H1 (cell line): ENCODE measurements at regions not wholly inside any gene's neighbourhood (a gene's known extent, or its start where the extent isn't known, plus 50 kb on each side); places are given as distances from the start of the nearest gene placed in this dataset.

Source experiments
- ASH2L ChIP-seq: fragments of 200-600, 300-600 bp; sonication (generic); IDR thresholded peaks from one replicate; pipeline ENCODE4 v1.7.1; 2017; ENCODE audit warnings: low read length
- BRCA1 ChIP-seq: IDR thresholded peaks from 2 replicates; pipeline ENCODE4 v1.6.1; 2012; ENCODE audit warnings: low read depth, low read length, improper control_type of control experiment
- CTCF ChIP-seq, 3 experiments: IDR thresholded peaks; 1 replicate in 2 of 3; 2 replicates in 1 of 3; pipeline versions ENCODE4 v1.5.1 to v1.6.1; 2011; ENCODE audit warnings: low read length in 3 of 3, mild to moderate bottlenecking in 3 of 3, inconsistent platforms in 2 of 3, low read depth in 1 of 3, moderate library complexity in 1 of 3; ENCODE audit not compliant: insufficient read depth in 1 of 3; ENCODE audit errors: control extremely low read depth in 1 of 3
- KDM1A ChIP-seq: fragments of 200-600, 300-600 bp; sonication (generic); IDR thresholded peaks from 2 replicates; pipeline ENCODE4 v1.7.1; 2016; ENCODE audit warnings: mild to moderate bottlenecking, low read length, borderline replicate concordance
- MAFK ChIP-seq: IDR thresholded peaks from 2 replicates; pipeline ENCODE4 v1.6.1; 2012; ENCODE audit warnings: low read depth, mild to moderate bottlenecking, improper control_type of control experiment, low read length
- MAX ChIP-seq: IDR thresholded peaks from 2 replicates; pipeline ENCODE4 v1.6.1; 2012; ENCODE audit warnings: inconsistent platforms
- NRF1 ChIP-seq: IDR thresholded peaks from 2 replicates; pipeline ENCODE4 v1.6.1; 2011; ENCODE audit warnings: mild to moderate bottlenecking, low read depth, low read length, improper control_type of control experiment
- TAF7 ChIP-seq: optimal IDR thresholded peaks from 2 replicates; pipeline ENCODE3; 2011; ENCODE audit warnings: low read depth, mild to moderate bottlenecking, inconsistent platforms, low read length, moderate library complexity, borderline replicate concordance

GRCh38 chr21:38734646-38735365, 70.9 kb upstream of the ETS2 start (continued):
- TF ChIP-seq MAX (no peak), TAF7 (no peak), CTCF (IDR thresholded peaks at IDR 0.05; ENCODE audit: control extremely low read depth in 1 of 3, insufficient read depth in 1 of 3, low read depth in 1 of 3, low read length in 3 of 3) (no peak), MAFK (no peak), ASH2L (no peak), KDM1A (no peak), BRCA1 (no peak), NRF1 (no peak)
